Renal pelvis (tissue), 1 donor: ENCODE measurements at regions not wholly inside any gene's neighbourhood (a gene's known extent, or its start where the extent isn't known, plus 50 kb on each side); places are given as distances from the start of the nearest gene placed in this dataset.

Experiments
- DNase-seq: peaks from one replicate; pipeline ENCODE4 v3.0.0-alpha.2; 2013

DNA sequence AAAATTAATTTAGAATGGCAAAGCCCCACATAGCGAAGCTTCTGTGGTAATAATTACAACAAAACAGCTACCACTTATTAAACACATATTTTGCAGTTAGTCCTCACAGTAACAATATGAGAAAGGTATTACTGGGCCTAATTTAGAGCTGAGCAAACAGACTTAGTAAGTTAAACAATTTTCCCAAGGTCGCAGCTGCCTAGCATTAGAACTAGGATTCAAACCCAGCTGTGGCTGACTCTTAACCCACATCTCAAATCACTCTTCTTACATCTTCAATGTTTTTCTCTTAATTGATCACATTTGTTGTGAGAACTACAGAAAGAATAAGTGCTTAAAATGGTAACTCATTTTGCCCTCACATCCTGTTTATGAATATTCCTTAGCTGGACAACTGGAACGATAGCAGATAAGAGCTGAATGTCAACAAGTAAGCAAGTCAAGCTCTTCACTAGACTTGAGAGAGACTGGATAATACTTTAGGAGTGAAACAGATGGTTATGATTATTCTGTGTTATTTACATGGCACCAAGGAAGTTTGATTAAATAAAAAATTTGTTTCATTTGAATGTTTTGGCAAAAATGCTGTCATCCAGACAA, 59.4 kb upstream of the TMEM17 start:
- no peak for DNase-seq

DNA sequence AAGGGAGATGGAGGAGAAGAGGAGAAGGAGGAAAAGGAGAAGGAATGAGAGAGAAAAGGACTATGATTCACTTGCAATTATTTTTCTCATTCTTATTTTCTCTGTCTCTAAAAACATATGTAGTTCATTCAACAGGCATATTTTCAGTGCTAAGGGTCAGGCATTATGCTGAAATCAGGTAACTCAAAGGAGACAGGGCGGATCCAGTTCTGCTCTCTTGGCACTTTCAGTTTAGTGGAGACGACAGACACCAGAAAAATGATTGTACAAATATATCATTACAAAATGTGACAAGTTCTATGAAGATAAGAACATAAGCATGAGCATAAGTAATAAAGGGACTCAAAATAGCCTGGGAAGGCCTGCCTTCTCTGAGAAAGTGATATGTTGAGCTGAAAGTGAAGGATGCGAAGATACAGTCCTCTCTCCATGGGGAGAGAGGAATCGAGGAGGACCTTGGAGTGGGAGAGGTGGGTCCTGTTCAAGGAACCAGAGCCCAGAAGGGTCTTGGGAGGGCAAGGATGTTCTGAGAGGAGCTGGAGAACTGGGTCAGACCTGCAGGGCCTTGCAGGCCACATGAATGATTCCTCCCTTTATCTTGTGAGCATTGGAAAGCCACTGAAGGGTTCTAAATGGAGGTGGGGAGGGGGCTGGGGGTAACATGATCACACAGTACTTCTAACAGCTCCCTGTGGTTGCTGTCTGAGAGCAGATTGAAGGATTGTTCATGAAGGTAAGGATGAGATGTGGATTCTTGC, 58.6 kb upstream of the TMEM17 start:
- no peak for DNase-seq

DNA sequence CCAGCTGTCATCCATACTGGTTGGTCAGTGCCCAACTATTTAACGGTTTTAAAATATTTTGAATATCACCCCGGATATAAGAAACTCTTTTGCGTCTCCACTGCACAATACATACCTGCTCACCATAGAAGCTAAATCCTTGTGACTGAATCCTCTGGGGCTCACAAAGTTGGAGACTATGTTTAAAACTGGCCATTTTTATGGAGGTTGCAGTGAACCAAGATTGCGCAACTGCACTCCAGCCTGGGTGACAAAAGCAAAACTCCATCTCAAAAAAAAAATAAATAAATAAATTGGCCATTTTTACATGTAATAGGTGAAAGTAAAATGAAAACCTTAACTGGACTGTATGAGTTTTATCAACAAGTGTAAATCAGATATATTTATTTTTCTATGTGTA, 55.6 kb upstream of the TMEM17 start:
- DNase-seq, result no peak

- no peak for DNase-seq
Measured at GRCh38 chr2:62559582-62559981, 53.6 kb upstream of the TMEM17 start.

- DNase-seq, result no peak
Measured at GRCh38 chr2:62558743-62559142, 52.7 kb upstream of the TMEM17 start.

- DNase-seq, result no peak
Measured at GRCh38 chr2:62556086-62556485, 50.1 kb upstream of the TMEM17 start.
